ENCODE measurements at regions not wholly inside any gene's neighbourhood (a gene's known extent, or its start where the extent isn't known, plus 50 kb on each side); places are given as distances from the start of the nearest gene placed in this dataset.
A peak's percentile ranks its signal among the peaks of the same experiment; 100 is the strongest.

DNA sequence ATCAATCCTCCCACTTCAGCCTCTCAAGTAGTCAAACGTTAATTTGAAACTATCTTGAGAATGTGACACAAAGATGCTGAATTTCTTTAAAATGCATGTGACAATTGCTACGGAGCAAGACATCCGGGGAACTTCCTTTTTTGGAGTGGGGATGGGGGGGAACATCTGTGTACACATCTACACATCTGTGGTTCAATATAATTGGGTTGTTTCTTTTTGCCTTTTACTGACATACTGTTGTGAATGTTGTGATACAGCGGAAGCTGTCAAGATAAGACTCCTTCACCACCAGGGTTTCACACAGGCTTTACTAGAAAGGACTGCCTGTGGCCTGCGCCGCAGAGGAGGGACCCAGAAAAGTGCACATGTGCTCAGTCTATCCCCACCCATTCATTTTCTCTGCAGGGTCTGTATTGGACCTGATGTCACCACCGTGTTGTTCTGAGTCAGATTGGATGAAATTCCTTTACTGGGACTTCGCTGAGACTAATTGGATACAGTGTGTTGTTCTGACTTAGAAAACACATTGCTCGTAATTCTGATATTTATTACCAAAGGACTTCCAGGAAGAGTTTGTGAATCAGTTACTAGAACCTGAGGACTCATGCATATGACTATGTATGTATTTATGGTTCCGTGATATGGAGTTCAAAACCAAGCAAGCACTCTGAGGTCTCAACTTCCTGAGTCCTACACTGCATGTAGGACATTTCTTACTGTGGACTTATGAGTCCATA is 98.7 kb upstream of the SGK1 start (continued):
- TF ChIP-seq, protein P1, sequence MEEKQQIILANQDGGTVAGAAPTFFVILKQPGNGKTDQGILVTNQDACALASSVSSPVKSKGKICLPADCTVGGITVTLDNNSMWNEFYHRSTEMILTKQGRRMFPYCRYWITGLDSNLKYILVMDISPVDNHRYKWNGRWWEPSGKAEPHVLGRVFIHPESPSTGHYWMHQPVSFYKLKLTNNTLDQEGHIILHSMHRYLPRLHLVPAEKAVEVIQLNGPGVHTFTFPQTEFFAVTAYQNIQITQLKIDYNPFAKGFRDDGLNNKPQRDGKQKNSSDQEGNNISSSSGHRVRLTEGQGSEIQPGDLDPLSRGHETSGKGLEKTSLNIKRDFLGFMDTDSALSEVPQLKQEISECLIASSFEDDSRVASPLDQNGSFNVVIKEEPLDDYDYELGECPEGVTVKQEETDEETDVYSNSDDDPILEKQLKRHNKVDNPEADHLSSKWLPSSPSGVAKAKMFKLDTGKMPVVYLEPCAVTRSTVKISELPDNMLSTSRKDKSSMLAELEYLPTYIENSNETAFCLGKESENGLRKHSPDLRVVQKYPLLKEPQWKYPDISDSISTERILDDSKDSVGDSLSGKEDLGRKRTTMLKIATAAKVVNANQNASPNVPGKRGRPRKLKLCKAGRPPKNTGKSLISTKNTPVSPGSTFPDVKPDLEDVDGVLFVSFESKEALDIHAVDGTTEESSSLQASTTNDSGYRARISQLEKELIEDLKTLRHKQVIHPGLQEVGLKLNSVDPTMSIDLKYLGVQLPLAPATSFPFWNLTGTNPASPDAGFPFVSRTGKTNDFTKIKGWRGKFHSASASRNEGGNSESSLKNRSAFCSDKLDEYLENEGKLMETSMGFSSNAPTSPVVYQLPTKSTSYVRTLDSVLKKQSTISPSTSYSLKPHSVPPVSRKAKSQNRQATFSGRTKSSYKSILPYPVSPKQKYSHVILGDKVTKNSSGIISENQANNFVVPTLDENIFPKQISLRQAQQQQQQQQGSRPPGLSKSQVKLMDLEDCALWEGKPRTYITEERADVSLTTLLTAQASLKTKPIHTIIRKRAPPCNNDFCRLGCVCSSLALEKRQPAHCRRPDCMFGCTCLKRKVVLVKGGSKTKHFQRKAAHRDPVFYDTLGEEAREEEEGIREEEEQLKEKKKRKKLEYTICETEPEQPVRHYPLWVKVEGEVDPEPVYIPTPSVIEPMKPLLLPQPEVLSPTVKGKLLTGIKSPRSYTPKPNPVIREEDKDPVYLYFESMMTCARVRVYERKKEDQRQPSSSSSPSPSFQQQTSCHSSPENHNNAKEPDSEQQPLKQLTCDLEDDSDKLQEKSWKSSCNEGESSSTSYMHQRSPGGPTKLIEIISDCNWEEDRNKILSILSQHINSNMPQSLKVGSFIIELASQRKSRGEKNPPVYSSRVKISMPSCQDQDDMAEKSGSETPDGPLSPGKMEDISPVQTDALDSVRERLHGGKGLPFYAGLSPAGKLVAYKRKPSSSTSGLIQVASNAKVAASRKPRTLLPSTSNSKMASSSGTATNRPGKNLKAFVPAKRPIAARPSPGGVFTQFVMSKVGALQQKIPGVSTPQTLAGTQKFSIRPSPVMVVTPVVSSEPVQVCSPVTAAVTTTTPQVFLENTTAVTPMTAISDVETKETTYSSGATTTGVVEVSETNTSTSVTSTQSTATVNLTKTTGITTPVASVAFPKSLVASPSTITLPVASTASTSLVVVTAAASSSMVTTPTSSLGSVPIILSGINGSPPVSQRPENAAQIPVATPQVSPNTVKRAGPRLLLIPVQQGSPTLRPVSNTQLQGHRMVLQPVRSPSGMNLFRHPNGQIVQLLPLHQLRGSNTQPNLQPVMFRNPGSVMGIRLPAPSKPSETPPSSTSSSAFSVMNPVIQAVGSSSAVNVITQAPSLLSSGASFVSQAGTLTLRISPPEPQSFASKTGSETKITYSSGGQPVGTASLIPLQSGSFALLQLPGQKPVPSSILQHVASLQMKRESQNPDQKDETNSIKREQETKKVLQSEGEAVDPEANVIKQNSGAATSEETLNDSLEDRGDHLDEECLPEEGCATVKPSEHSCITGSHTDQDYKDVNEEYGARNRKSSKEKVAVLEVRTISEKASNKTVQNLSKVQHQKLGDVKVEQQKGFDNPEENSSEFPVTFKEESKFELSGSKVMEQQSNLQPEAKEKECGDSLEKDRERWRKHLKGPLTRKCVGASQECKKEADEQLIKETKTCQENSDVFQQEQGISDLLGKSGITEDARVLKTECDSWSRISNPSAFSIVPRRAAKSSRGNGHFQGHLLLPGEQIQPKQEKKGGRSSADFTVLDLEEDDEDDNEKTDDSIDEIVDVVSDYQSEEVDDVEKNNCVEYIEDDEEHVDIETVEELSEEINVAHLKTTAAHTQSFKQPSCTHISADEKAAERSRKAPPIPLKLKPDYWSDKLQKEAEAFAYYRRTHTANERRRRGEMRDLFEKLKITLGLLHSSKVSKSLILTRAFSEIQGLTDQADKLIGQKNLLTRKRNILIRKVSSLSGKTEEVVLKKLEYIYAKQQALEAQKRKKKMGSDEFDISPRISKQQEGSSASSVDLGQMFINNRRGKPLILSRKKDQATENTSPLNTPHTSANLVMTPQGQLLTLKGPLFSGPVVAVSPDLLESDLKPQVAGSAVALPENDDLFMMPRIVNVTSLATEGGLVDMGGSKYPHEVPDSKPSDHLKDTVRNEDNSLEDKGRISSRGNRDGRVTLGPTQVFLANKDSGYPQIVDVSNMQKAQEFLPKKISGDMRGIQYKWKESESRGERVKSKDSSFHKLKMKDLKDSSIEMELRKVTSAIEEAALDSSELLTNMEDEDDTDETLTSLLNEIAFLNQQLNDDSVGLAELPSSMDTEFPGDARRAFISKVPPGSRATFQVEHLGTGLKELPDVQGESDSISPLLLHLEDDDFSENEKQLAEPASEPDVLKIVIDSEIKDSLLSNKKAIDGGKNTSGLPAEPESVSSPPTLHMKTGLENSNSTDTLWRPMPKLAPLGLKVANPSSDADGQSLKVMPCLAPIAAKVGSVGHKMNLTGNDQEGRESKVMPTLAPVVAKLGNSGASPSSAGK (IDR thresholded peaks at IDR 0.05) = peak; percentile 54
- no peak for TF ChIP-seq ZNF41 (CRISPR knock-in tag; conservative IDR thresholded peaks at IDR 0.05)
- TF ChIP-seq MAFF (IDR thresholded peaks at IDR 0.05; ENCODE audit: low read length) = no peak
- no peak for TF ChIP-seq KLF16 (IDR thresholded peaks at IDR 0.05)
- TF ChIP-seq, protein P2, sequence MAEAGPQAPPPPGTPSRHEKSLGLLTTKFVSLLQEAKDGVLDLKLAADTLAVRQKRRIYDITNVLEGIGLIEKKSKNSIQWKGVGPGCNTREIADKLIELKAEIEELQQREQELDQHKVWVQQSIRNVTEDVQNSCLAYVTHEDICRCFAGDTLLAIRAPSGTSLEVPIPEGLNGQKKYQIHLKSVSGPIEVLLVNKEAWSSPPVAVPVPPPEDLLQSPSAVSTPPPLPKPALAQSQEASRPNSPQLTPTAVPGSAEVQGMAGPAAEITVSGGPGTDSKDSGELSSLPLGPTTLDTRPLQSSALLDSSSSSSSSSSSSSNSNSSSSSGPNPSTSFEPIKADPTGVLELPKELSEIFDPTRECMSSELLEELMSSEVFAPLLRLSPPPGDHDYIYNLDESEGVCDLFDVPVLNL (CRISPR knock-in tag; IDR thresholded peaks at IDR 0.05; ENCODE audit: low read depth) = no peak
- TF ChIP-seq MTF1 (CRISPR knock-in tag; IDR thresholded peaks at IDR 0.05; ENCODE audit: borderline replicate concordance) = no peak
- TF ChIP-seq, protein P3, sequence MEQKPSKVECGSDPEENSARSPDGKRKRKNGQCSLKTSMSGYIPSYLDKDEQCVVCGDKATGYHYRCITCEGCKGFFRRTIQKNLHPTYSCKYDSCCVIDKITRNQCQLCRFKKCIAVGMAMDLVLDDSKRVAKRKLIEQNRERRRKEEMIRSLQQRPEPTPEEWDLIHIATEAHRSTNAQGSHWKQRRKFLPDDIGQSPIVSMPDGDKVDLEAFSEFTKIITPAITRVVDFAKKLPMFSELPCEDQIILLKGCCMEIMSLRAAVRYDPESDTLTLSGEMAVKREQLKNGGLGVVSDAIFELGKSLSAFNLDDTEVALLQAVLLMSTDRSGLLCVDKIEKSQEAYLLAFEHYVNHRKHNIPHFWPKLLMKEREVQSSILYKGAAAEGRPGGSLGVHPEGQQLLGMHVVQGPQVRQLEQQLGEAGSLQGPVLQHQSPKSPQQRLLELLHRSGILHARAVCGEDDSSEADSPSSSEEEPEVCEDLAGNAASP (IDR thresholded peaks at IDR 0.05) = no peak
- no peak for TF ChIP-seq MCM3 (IDR thresholded peaks at IDR 0.05)
- TF ChIP-seq HSF4 (CRISPR knock-in tag; IDR thresholded peaks at IDR 0.05; ENCODE audit: borderline replicate concordance) = no peak
- no peak for TF ChIP-seq ZFP30 (CRISPR knock-in tag; IDR thresholded peaks at IDR 0.05; ENCODE audit: borderline replicate concordance)
- TF ChIP-seq MYNN (IDR thresholded peaks at IDR 0.05) = no peak
- no peak for TF ChIP-seq MYNN (CRISPR knock-in tag; IDR thresholded peaks at IDR 0.05)
- 0 out of 2 replicates have a peak, but pooled peaks have one; percentile 13 for TF ChIP-seq DPF2 (IDR thresholded peaks at IDR 0.05)
- TF ChIP-seq, protein P4, sequence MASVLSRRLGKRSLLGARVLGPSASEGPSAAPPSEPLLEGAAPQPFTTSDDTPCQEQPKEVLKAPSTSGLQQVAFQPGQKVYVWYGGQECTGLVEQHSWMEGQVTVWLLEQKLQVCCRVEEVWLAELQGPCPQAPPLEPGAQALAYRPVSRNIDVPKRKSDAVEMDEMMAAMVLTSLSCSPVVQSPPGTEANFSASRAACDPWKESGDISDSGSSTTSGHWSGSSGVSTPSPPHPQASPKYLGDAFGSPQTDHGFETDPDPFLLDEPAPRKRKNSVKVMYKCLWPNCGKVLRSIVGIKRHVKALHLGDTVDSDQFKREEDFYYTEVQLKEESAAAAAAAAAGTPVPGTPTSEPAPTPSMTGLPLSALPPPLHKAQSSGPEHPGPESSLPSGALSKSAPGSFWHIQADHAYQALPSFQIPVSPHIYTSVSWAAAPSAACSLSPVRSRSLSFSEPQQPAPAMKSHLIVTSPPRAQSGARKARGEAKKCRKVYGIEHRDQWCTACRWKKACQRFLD (CRISPR knock-in tag; IDR thresholded peaks at IDR 0.05) = no peak
